GM19324 (cell line): ENCODE measurements at regions not wholly inside any gene's neighbourhood (a gene's known extent, or its start where the extent isn't known, plus 50 kb on each side); places are given as distances from the start of the nearest gene placed in this dataset.

ENCODE experiments used
- ATAC-seq: cut with Tn5 transposase; IDR thresholded peaks from one replicate; pipeline ENCODE4 v1.9.1; 2021; ENCODE audit warnings: mild to moderate bottlenecking, moderate library complexity; ENCODE audit not compliant: unreplicated experiment, low FRiP score

DNA sequence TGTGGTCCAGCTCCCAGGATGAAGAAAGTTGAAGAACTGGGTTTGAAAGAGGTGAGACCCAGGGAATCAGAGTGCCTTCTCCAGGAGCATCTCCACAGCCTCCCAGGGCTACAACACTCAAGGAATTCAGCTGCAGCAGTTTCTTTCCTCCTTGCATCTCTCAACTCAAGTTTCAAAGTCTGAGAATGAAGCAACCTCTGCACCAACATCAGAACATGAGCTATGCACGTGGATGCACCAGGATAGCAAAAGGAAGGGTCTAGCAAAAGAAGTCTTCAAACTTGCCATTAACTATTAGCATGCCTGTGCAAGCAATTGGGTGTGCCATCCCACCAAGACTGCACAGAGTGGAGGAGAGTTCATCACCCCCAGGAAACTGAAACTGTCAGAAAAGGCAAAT is 193.9 kb downstream of the OTOR start:
- no peak for ATAC-seq

GRCh38 chr20:16942756-16943155 is 194.6 kb downstream of the OTOR start:
- no peak for ATAC-seq

- ATAC-seq: no peak
Measured at GRCh38 chr20:16944745-16945144, 196.6 kb downstream of the OTOR start.

DNA sequence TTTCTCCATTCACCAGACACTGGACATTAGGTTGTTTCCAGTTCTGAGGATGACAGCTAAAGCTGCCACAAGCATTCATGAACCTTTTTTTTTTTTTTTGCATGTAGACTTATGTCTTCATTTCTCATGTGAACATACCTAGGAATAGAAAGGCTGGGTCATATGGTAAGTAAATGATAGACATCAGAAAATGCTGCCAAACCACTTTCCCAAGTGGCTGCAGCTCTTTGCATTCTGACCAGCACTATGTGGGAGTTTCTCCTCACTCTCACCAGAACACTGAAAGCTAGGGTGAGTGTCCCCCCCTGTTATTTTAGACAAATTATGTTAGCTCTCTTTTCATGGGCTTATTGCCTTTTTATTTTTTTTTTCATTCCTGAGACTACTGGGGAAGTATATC is 197.5 kb downstream of the OTOR start:
- ATAC-seq: no peak

- ATAC-seq: no peak
Measured at GRCh38 chr20:16946097-16946496, 197.9 kb downstream of the OTOR start.

- no peak for ATAC-seq
Measured at GRCh38 chr20:16947479-16947878, 199.3 kb downstream of the OTOR start.

DNA sequence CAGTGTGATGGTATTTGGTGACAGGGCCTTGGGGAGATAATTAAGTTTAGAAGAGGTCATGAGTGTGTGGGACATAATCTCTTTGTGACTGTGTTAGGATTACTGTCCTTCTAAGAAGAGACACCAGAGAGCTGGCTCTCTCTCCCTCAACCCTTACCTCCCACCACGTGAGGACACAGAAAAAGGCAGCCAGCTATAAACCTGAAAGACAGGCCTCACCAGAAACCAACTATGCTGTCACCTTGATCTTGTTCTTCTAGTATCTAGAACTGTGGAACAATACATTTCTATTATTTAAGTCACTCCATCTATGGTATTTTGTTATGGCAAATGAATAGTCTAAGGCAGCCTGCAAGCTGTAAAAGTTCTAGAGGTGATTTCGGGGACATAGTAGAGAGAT is 203.7 kb downstream of the OTOR start:
- no peak for ATAC-seq

DNA sequence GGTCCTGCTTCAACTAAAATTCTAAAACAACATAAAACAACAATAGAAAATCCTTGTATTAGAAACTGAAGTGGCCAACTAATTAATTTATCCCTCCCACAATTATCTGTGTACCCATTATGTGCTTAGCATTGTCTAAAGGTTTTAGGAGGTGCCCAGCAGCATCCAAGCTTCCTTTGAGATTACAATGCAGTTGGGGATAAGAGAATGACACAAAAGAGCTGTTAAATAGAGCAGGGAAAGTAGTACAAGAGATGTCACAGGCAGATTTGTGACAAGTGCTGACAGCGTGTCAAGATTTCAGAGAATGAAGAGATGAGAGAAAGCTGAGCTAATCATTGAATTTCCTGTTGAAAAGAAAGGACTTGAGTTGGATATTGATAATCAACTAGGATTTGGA is 204.8 kb downstream of the OTOR start:
- no peak for ATAC-seq

DNA sequence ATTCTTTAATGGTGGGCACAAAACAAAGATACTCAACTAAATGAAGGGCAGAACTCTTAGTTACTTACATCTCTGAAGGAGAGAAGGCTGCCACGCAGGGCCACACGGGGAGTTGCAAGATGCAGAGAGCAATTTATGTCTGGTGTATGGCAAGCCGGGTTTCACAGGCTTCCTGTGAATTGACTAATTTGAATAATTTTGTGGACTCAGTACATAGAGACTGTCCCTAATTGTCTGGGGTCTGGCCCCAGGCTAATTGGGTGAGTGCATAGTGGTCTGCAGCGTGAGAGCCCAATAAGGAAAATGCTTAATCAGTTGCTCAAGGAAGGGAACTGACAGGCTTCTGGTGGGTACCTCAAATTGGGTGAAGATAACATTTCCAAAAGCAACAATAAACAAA is 205.7 kb downstream of the OTOR start:
- no peak for ATAC-seq

DNA sequence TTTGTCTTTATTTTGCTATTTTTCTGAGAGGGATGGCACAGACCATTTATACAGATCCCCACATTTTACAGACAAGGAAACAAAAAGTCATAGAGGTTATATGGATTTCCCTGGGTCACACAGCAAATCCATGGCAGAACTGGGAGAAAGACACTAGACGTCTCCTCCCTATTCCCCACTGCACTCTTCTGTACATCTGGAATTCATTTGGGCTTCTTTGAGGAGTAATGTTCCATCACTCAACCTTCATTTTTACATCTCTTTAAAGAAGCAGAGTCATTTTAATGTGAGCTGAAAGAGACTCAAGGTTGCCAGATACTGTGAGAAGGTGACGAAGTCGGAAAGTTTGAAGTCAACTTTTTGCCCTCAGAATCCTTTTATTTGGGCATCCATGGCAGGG is 207.3 kb downstream of the OTOR start:
- ATAC-seq: no peak

GRCh38 chr20:16955971-16956370 is 207.8 kb downstream of the OTOR start:
- ATAC-seq: no peak

DNA sequence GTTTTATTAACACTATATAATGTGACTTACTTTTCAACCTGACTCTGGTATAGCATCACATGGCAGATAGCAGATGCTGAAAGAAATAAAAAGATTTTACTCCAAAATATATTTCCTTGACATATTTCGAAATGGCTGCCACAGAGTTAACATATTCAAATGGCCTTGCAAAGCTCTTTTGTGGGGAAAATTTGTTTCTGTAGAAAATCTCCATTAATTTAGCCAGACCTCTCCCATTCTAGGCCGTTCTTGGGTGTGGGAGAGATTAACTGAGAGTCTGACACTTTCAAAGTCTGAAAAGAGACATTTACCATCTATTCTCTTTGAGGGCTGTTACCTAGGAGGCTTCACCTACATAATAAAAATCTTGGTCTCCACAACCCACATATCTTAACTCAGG is 217.2 kb downstream of the OTOR start:
- no peak for ATAC-seq

DNA sequence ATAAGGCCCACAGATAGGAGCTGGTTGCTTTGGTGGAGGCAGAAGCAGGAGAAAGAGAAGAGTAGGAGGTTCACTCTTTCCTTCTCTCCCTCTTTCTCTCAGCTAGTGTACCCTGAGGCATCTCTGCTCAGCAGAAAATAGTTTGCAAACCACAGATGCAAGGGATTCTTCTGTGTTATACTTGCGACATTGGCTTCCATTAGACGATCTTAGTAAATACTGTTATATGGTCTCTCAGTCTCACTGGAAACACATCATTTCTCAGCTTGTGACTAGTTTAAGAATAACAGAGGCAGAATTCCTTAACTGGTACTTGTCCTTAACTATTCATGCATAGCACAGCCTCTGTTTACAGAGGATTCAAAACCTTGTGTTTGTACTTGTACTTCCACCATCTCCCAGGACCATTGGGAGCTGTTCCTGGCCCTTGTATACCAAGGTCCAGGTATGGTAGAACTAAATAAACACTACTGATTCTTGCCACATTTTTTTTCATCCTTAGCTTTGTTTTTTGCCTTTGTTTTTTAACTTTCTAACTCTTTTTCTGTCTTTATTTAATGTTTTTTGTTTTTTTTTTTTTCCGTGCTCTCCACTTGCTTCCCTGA is 218.2 kb downstream of the OTOR start:
- no peak for ATAC-seq

DNA sequence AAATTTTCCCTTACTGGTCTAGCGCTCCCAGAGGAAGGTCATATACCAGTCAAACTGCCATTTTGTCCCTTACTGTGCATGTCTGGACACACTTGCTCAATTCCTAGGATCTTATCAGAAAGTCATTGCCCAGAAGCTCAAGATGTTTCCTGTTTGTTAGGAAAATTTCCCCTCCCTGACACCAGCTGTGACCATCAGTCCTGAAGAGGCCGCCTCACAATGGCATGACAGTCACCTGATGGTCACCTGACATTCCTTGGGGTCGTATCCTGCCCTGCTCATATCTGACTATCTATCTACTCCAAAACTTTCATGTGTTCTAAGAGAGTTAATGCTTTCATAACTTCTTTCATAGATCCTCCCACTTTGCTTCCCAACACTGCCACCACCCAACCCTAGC is 219.9 kb downstream of the OTOR start:
- ATAC-seq: no peak

- ATAC-seq: no peak
Measured at GRCh38 chr20:16970776-16971175, 222.6 kb downstream of the OTOR start.

GRCh38 chr20:16974080-16974854 is 226.1 kb downstream of the OTOR start:
- ATAC-seq: no peak

GRCh38 chr20:16974855-16975162 is 226.7 kb downstream of the OTOR start:
- ATAC-seq: no peak

- no peak for ATAC-seq
Measured at GRCh38 chr20:16975682-16976081, 227.5 kb downstream of the OTOR start.

GRCh38 chr20:16978497-16978896 is 230.3 kb downstream of the OTOR start:
- no peak for ATAC-seq

- no peak for ATAC-seq
Measured at GRCh38 chr20:16982091-16982726, 234.1 kb downstream of the OTOR start.

- ATAC-seq: no peak
Measured at GRCh38 chr20:16984481-16984880, 236.3 kb downstream of the OTOR start.
